Epithelial cell of proximal tubule (primary cell): ENCODE measurements at regions not wholly inside any gene's neighbourhood (a gene's known extent, or its start where the extent isn't known, plus 50 kb on each side); places are given as distances from the start of the nearest gene placed in this dataset.
"Not testable (repeated sequence)": the region's sequence is repeated elsewhere in the genome, so short reads cannot be mapped to it uniquely, and the experiment has no call there.

Source experiments
- DNase-seq: peaks from one replicate; pipeline ENCODE4 v3.0.0-alpha.2; 2011; ENCODE audit warnings: low read depth
- H3K4me3 ChIP-seq: 2 replicates; pipeline ENCODE4 v1.5.1; 2011; ENCODE audit warnings: low read depth, mild to moderate bottlenecking, low read length
- CTCF ChIP-seq: conservative IDR thresholded peaks from 2 replicates; pipeline ENCODE4 v1.5.1; 2012; ENCODE audit warnings: low read depth, mild to moderate bottlenecking, low read length

GRCh38 chr15:88965097-88965496 is 51.9 kb upstream of the MFGE8 start:
- DNase-seq, H3K4me3 ChIP-seq: not testable (repeated sequence)

GRCh38 chr15:88970232-88970631 is 57.1 kb upstream of the MFGE8 start:
- TF ChIP-seq CTCF = no peak
- H3K4me3 ChIP-seq = no peak overlapping the region
- no peak for DNase-seq

- H3K4me3 ChIP-seq = no peak overlapping the region
- no peak for TF ChIP-seq CTCF
- no peak for DNase-seq
These were observed 61.2 kb upstream of the MFGE8 start for GRCh38 chr15:88974392-88974791.

- no peak for TF ChIP-seq CTCF
- DNase-seq = no peak
These were observed 62.7 kb upstream of the MFGE8 start for GRCh38 chr15:88975891-88976290.

GRCh38 chr15:88976656-88977055 is 63.5 kb upstream of the MFGE8 start:
- no peak overlapping the region for H3K4me3 ChIP-seq
- no peak for TF ChIP-seq CTCF
- DNase-seq = no peak

More at GRCh38 chr15:88975891-88976290, 62.7 kb upstream of the MFGE8 start:
- H3K4me3 ChIP-seq = no peak overlapping the region

- H3K4me3 ChIP-seq = no peak overlapping the region
- DNase-seq = no peak
- no peak for TF ChIP-seq CTCF
These were observed 66.5 kb upstream of the MFGE8 start for GRCh38 chr15:88979674-88980073.

- no peak for TF ChIP-seq CTCF
- no peak for DNase-seq
These were observed 67.3 kb upstream of the MFGE8 start for GRCh38 chr15:88980498-88980897.

More at GRCh38 chr15:88980498-88980897, 67.3 kb upstream of the MFGE8 start:
- H3K4me3 ChIP-seq = no peak overlapping the region
